ENCODE measurements at regions not wholly inside any gene's neighbourhood (a gene's known extent, or its start where the extent isn't known, plus 50 kb on each side); places are given as distances from the start of the nearest gene placed in this dataset.

DNA sequence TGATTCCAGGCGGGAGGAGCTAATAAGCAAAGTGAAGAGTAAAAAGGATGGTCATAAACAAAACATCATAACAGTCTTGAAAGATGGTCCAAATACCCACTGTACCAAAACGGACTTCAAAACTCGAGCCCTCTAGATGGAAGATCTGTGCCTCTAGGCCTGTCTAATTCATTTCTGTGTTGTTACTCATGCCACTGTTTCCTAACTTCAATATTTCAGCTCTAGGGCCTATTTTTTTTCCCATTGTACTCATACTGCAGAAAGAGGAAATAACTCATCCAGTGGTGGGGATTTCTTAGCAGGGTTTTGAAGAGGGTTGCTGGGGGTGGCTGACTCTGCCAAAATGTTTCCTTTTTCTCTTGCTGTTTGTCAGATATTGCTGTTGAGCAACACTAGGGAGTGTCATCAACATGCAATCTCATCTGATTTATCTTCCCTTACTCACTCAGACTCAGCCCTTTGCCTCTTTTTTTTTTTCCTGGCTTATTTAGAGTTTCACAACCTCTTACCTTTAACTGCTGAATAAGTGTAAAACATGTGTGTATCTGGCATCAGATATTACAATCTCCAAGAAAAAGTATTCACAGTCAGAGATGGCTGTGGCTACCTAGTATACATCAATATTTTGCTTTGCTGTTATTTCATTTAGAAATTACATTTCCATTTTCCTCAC, 189.6 kb downstream of the DUSP6 start:
- peaks cover 27% of the 10 kb centered on the region for H3K4me1 Mint-ChIP-seq
- H3K4me3 Mint-ChIP-seq, result no peak overlapping the region
- no peaks in the 10 kb centered on the region for H3K9me3 Mint-ChIP-seq
- Histone ChIP-seq H4K20me1 (ENCODE audit: insufficient read depth, low read length) (no peaks in the 10 kb centered on the region), H3K27ac (ENCODE audit: low read depth in 1 of 2, low read length in 2 of 2) (peak overlapping the region; percentile 85 to 99), H3K36me3 (replicated peaks in 1 of 2; ENCODE audit: control insufficient read depth in 1 of 2, insufficient read depth in 2 of 2, low read length in 2 of 2) (no peaks in the 10 kb centered on the region), H3K9ac (ENCODE audit: insufficient read depth, low read length, poor library complexity, severe bottlenecking) (peak overlapping the region; percentile 71), H2AFZ (ENCODE audit: insufficient read depth, low read depth, low read length, poor library complexity, severe bottlenecking) (no peak overlapping the region), H3K9me3 (replicated peaks in 1 of 2; ENCODE audit: control insufficient read depth in 1 of 2, insufficient read depth in 1 of 2, low read length in 2 of 2) (no peaks in the 10 kb centered on the region), H3K79me2 (ENCODE audit: insufficient read depth, low read length) (no peaks in the 10 kb centered on the region), H3K27me3 (ENCODE audit: control insufficient read depth in 2 of 2, insufficient read depth in 2 of 2, low read length in 2 of 2) (no peaks in the 10 kb centered on the region), H3K4me1 (ENCODE audit: control insufficient read depth in 1 of 2, insufficient read depth in 2 of 2, low read length in 2 of 2) (peaks cover 88 to 95% of the 10 kb centered on the region in 2 donors), H3K4me3 (replicated peaks in 1 of 3; ENCODE audit: low read depth in 2 of 3, low read length in 3 of 3) (no peak overlapping the region), H3K4me2 (replicated peaks; ENCODE audit: extremely low read depth, low read length, poor library complexity, severe bottlenecking) (peak overlapping the region; percentile 18)
- H3K27me3 Mint-ChIP-seq (ENCODE audit: low read depth in 3 of 3), result no peaks in the 10 kb centered on the region
- intact Hi-C loops (cut with micrococcal nuclease), result loop anchor here (5.0 to 10.0 kb wide), 4 partner anchors 52 to 190 kb away; partner anchors contain the start of gene DUSP6 (in 1 of the 2)
- peaks cover 2 to 4% of the 10 kb centered on the region in 2 donors for H3K36me3 Mint-ChIP-seq
- no peak overlapping the region for H3K27ac Mint-ChIP-seq
- TF ChIP-seq, protein P1, sequence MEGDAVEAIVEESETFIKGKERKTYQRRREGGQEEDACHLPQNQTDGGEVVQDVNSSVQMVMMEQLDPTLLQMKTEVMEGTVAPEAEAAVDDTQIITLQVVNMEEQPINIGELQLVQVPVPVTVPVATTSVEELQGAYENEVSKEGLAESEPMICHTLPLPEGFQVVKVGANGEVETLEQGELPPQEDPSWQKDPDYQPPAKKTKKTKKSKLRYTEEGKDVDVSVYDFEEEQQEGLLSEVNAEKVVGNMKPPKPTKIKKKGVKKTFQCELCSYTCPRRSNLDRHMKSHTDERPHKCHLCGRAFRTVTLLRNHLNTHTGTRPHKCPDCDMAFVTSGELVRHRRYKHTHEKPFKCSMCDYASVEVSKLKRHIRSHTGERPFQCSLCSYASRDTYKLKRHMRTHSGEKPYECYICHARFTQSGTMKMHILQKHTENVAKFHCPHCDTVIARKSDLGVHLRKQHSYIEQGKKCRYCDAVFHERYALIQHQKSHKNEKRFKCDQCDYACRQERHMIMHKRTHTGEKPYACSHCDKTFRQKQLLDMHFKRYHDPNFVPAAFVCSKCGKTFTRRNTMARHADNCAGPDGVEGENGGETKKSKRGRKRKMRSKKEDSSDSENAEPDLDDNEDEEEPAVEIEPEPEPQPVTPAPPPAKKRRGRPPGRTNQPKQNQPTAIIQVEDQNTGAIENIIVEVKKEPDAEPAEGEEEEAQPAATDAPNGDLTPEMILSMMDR (IDR thresholded peaks at IDR 0.05), result no peak
- no CpG with 5 or more reads among the region's 3 CpGs for WGBS (ENCODE audit: insufficient coverage)
- DNase-seq, result peak; percentile 98 to 100 (median 99)

DNA sequence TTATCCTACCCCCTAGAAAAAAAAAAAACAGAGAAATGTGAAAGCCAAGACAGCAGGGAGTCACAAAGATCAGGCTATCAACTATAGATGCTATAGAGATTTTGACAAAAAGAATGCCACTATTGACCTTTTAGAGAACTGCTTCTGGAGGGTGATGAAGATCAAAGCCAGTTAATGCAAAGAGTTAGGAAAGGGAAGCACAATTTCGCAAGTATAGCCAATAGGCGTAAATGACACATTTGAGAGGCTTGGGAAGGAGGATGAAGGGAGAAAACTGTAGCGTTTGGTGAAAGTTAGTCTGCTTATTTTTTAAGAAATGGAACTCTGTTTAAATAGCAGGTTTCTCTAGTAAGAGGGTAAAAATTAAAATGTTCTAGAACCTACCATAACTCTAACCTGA, 190.7 kb downstream of the DUSP6 start:
- no peak overlapping the region for H3K27ac Mint-ChIP-seq
- H3K79me2 ChIP-seq (ENCODE audit: insufficient read depth, low read length), result no peaks in the 10 kb centered on the region
- H3K27ac ChIP-seq (ENCODE audit: low read depth in 1 of 2, low read length in 2 of 2), result peak overlapping the region; percentile 85 to 99
- no peak overlapping the region for H3K4me3 Mint-ChIP-seq
- no peaks in the 10 kb centered on the region for H3K9me3 ChIP-seq (replicated peaks in 1 of 2; ENCODE audit: control insufficient read depth in 1 of 2, insufficient read depth in 1 of 2, low read length in 2 of 2)
- no peaks in the 10 kb centered on the region for H3K9me3 Mint-ChIP-seq
- no peaks in the 10 kb centered on the region for H3K27me3 Mint-ChIP-seq (ENCODE audit: low read depth in 3 of 3)
- peaks cover 2 to 4% of the 10 kb centered on the region in 2 donors for H3K36me3 Mint-ChIP-seq
- no peaks in the 10 kb centered on the region for H3K27me3 ChIP-seq (ENCODE audit: control insufficient read depth in 2 of 2, insufficient read depth in 2 of 2, low read length in 2 of 2)
- WGBS (ENCODE audit: insufficient coverage), result 8% methylated on average over 2 of the region's 3 CpGs
- H2AFZ ChIP-seq (ENCODE audit: insufficient read depth, low read depth, low read length, poor library complexity, severe bottlenecking), result no peak overlapping the region
- peaks cover 30% of the 10 kb centered on the region for H3K4me1 Mint-ChIP-seq
- H3K36me3 ChIP-seq (replicated peaks in 1 of 2; ENCODE audit: control insufficient read depth in 1 of 2, insufficient read depth in 2 of 2, low read length in 2 of 2), result no peaks in the 10 kb centered on the region
- no peaks in the 10 kb centered on the region for H4K20me1 ChIP-seq (ENCODE audit: insufficient read depth, low read length)
- intact Hi-C loops (cut with micrococcal nuclease), result loop anchor here (5.0 to 10.0 kb wide), 4 partner anchors 53 to 191 kb away; partner anchors contain the start of gene DUSP6 (in 1 of the 2)
- peak overlapping the region; percentile 71 for H3K9ac ChIP-seq (ENCODE audit: insufficient read depth, low read length, poor library complexity, severe bottlenecking)
- H3K4me1 ChIP-seq (ENCODE audit: control insufficient read depth in 1 of 2, insufficient read depth in 2 of 2, low read length in 2 of 2), result peaks cover 90 to 95% of the 10 kb centered on the region in 2 donors
- H3K4me3 ChIP-seq (replicated peaks in 1 of 3; ENCODE audit: low read depth in 2 of 3, low read length in 3 of 3), result peak overlapping the region in 1 of 3 experiments; percentile 42
- TF ChIP-seq, protein P1 (IDR thresholded peaks at IDR 0.05), result no peak
- H3K4me2 ChIP-seq (replicated peaks; ENCODE audit: extremely low read depth, low read length, poor library complexity, severe bottlenecking), result peak overlapping the region; percentile 52
- DNase-seq, result peak; percentile 64 to 89 (median 84)

Measured in CD14-positive monocyte (primary cell).